Endothelial cell of hepatic sinusoid (primary cell): ENCODE measurements at regions not wholly inside any gene's neighbourhood (a gene's known extent, or its start where the extent isn't known, plus 50 kb on each side); places are given as distances from the start of the nearest gene placed in this dataset.
"Not testable (repeated sequence)": the region's sequence is repeated elsewhere in the genome, so short reads cannot be mapped to it uniquely, and the experiment has no call there.

Experiments used
- in situ Hi-C: cut with HindIII; loops from 2 replicates; pipeline ENCODE4 v1.10.0; 2017; ENCODE audit warnings: low sequenced_read_pairs

GRCh38 chr5:17755406-17755805, 121.1 kb downstream of the TAF11L14 start:
- in situ Hi-C loops: not testable (repeated sequence)

- in situ Hi-C loops: no loop called here
Observed at GRCh38 chr5:17761326-17761725, 127.1 kb downstream of the TAF11L14 start.

- in situ Hi-C loops: no loop called here
Observed at GRCh38 chr5:17763301-17763700, 129.0 kb downstream of the TAF11L14 start.

- in situ Hi-C loops: no loop called here
Observed at GRCh38 chr5:17766031-17766430, 131.8 kb downstream of the TAF11L14 start.

GRCh38 chr5:17769277-17769676, 135.0 kb downstream of the TAF11L14 start:
- in situ Hi-C loops: no loop called here

GRCh38 chr5:17772232-17772631, 138.0 kb downstream of the TAF11L14 start:
- in situ Hi-C loops: no loop called here

- in situ Hi-C loops: no loop called here
Observed at GRCh38 chr5:17785774-17786173, 151.5 kb downstream of the TAF11L14 start.

- in situ Hi-C loops: no loop called here
Observed at GRCh38 chr5:17788351-17788750, 154.1 kb downstream of the TAF11L14 start.

- in situ Hi-C loops: loop anchor here (5.0 kb wide), 1 partner anchor 47 kb away; no protein-coding TSS in a partner anchor
Observed at GRCh38 chr5:17794201-17794600, 159.9 kb downstream of the TAF11L14 start.

- in situ Hi-C loops: loop anchor here (5.0 kb wide), 1 partner anchor 48 kb away; no protein-coding TSS in a partner anchor
Observed at GRCh38 chr5:17794815-17795214, 160.6 kb downstream of the TAF11L14 start.

- in situ Hi-C loops: no loop called here
Observed at GRCh38 chr5:17796142-17796541, 161.9 kb downstream of the TAF11L14 start.

- in situ Hi-C loops: no loop called here
Observed at GRCh38 chr5:17796757-17797396, 162.6 kb downstream of the TAF11L14 start.

- in situ Hi-C loops: no loop called here
Observed at GRCh38 chr5:17799521-17799920, 165.3 kb downstream of the TAF11L14 start.

- in situ Hi-C loops: no loop called here
Observed at GRCh38 chr5:17801595-17801994, 167.3 kb downstream of the TAF11L14 start.

- in situ Hi-C loops: no loop called here
Observed at GRCh38 chr5:17802256-17802655, 168.0 kb downstream of the TAF11L14 start.

GRCh38 chr5:17803971-17804370, 169.7 kb downstream of the TAF11L14 start:
- in situ Hi-C loops: no loop called here

- in situ Hi-C loops: no loop called here
Observed at GRCh38 chr5:17805227-17805825, 171.1 kb downstream of the TAF11L14 start.

- in situ Hi-C loops: no loop called here
Observed at GRCh38 chr5:17806818-17807468, 172.7 kb downstream of the TAF11L14 start.

- in situ Hi-C loops: no loop called here
Observed at GRCh38 chr5:17808566-17808965, 174.3 kb downstream of the TAF11L14 start.

- in situ Hi-C loops: no loop called here
Observed at GRCh38 chr5:17810734-17811133, 176.5 kb downstream of the TAF11L14 start.

GRCh38 chr5:17813214-17813613, 179.0 kb downstream of the TAF11L14 start:
- in situ Hi-C loops: no loop called here

GRCh38 chr5:17816505-17816904, 182.2 kb downstream of the TAF11L14 start:
- in situ Hi-C loops: no loop called here
